ENCODE measurements at regions not wholly inside any gene's neighbourhood (a gene's known extent, or its start where the extent isn't known, plus 50 kb on each side); places are given as distances from the start of the nearest gene placed in this dataset.

DNA sequence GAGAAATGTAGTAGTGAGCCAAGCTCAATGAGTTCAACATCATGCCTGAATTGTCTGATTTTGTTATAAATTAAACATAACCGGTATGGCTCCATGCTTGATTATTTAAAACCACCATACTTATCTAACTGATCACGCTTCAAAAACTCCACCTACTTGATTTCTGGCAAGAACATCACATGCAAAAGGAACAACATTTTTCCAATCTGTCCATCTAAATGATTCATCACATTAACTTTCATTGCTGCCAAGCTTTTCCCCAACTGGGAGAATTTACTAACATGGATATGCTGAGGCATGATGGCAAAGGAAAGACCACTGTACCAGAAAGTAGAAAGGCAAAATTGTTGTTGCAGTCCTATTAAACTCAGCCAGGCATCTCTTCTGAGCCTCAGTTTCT is 286.8 kb downstream of the TRIB2 start:
- Histone ChIP-seq H3K27me3 (replicated peaks) (no peaks in the 10 kb centered on the region), H3K36me3 (replicated peaks) (no peaks in the 10 kb centered on the region), H3K4me3 (ENCODE audit: low read depth, low read length) (no peak overlapping the region), H3K27ac (no peak overlapping the region)
- TF ChIP-seq, protein P1, sequence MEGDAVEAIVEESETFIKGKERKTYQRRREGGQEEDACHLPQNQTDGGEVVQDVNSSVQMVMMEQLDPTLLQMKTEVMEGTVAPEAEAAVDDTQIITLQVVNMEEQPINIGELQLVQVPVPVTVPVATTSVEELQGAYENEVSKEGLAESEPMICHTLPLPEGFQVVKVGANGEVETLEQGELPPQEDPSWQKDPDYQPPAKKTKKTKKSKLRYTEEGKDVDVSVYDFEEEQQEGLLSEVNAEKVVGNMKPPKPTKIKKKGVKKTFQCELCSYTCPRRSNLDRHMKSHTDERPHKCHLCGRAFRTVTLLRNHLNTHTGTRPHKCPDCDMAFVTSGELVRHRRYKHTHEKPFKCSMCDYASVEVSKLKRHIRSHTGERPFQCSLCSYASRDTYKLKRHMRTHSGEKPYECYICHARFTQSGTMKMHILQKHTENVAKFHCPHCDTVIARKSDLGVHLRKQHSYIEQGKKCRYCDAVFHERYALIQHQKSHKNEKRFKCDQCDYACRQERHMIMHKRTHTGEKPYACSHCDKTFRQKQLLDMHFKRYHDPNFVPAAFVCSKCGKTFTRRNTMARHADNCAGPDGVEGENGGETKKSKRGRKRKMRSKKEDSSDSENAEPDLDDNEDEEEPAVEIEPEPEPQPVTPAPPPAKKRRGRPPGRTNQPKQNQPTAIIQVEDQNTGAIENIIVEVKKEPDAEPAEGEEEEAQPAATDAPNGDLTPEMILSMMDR (IDR thresholded peaks at IDR 0.05; ENCODE audit: low read depth, low read length, missing control alignments): no peak
- in situ Hi-C loops (cut with HindIII; ENCODE audit: low pct_ligation_motif_present, low sequenced_read_pairs): no loop called here
- DNase-seq: no peak

DNA sequence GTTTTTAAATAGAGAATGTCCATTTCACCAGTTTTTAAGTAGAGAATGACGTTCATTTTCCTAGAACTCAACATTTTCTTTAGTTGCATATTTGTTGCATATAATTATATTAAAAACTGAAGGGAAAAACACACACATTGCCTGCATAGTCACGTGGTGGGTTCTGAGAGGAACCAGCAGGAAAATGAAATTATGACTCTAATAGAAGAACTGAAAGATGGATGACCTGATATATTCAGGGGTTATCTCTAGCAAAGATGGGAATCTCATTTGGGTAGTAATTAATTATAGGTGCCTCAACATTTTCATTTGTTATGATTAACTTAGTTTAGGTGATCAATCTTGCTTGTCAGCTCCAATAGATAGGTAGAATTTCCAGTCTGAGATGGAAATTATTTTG is 288.3 kb downstream of the TRIB2 start:
- no peak overlapping the region for H3K27ac ChIP-seq
- in situ Hi-C loops (cut with HindIII; ENCODE audit: low pct_ligation_motif_present, low sequenced_read_pairs): no loop called here
- no peak for DNase-seq
- H3K27me3 ChIP-seq (replicated peaks): no peaks in the 10 kb centered on the region
- TF ChIP-seq, protein P1 (IDR thresholded peaks at IDR 0.05; ENCODE audit: low read depth, low read length, missing control alignments): no peak
- H3K36me3 ChIP-seq (replicated peaks): no peaks in the 10 kb centered on the region
- no peak overlapping the region for H3K4me3 ChIP-seq (ENCODE audit: low read depth, low read length)

DNA sequence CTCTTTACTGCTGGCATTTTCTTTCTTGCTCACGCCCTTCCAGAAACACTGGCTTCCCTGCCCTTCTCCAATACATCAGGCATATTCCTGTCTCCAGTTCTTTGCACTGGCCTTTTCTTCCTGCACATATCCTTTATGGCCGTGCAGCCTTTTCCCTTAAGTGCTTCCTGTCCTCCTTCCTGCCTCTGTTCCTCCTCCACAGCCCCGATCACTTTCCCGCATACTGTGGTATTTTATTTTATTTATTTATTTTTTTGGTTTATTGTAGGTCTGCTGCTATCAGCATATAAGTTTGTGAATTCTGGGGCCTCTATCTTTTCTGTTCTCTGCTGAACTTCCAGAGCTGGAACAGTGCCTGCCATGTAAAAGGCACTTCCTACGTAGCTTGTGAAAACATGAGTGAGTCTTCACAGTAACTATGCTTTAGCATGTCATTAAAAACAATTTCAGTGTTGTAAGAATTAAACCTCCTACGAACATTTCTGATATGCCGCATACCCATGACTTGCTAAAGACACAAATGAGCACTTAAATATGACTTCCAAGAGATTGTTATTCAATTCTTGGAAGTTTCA is 289.1 kb downstream of the TRIB2 start:
- H3K27ac ChIP-seq: no peak overlapping the region
- H3K4me3 ChIP-seq (ENCODE audit: low read depth, low read length): no peak overlapping the region
- in situ Hi-C loops (cut with HindIII; ENCODE audit: low pct_ligation_motif_present, low sequenced_read_pairs): no loop called here
- TF ChIP-seq, protein P1 (IDR thresholded peaks at IDR 0.05; ENCODE audit: low read depth, low read length, missing control alignments): no peak
- H3K27me3 ChIP-seq (replicated peaks): no peaks in the 10 kb centered on the region
- H3K36me3 ChIP-seq (replicated peaks): no peaks in the 10 kb centered on the region
- peak; percentile 53 for DNase-seq

DNA sequence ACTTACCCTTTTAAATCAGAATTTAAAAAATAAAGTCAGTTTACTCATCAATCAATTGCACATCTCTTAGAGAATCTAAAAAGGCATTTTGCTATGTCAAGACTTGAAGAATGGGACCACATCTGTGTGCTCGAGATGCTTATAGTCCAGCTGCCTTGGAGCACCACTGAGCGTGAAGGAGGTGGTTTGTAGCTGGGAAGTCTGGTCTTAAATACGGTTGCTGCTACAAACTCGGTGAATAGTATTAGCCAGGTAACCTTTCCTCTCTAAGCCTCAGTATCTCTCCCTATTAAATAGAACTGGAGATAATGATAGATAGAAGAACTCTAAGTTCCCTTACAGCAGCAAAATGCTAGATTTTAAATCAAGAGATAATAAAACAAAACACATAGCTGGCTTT is 289.7 kb downstream of the TRIB2 start:
- Histone ChIP-seq H3K27me3 (replicated peaks) (no peaks in the 10 kb centered on the region), H3K27ac (peak overlapping the region; percentile 13), H3K4me3 (ENCODE audit: low read depth, low read length) (peak overlapping the region; percentile 31), H3K36me3 (replicated peaks) (no peaks in the 10 kb centered on the region)
- no peak for DNase-seq
- TF ChIP-seq, protein P1 (IDR thresholded peaks at IDR 0.05; ENCODE audit: low read depth, low read length, missing control alignments): no peak
- in situ Hi-C loops (cut with HindIII; ENCODE audit: low pct_ligation_motif_present, low sequenced_read_pairs): no loop called here

DNA sequence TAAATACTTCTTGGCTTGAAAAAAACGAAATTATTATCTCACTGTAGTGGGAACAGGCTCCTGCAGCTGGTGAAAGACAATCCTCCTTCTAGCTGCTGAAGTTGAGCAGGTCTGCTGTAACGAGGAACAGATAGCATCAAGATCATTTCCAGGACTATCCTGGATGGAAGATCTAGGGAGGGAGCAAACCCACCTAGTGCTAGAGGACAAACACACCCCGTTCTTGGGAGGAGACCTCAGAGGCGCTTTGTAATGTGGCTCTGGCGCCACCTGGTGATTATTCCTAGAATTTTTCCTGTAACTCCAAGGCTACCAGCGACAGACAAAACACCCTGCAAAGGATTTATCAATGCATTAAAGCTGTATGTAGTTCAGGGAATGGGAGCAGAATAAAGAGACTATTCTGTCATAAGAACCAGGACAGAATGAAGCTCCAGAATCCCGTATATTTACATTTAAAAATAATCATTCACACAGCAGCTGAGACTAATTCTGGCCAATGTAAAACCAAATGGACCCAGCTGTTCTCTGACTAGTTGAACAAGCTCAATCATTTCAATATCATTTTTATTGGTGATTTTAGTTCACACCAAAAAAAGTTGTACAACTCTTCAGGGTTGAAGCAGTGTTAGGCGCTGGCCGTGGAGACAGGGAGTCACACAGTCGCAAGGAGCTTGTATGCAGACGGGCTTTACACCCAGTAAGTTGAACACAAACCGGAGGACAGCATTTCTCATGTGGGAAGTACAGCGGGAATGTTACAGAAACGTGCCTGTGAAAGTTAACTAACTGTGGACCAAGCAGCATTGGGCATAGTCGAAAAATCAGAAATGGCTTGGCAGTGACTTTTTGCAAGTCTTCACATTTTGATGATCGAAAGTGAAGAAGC is 290.3 kb downstream of the TRIB2 start:
- peak; percentile 76 for DNase-seq
- no peaks in the 10 kb centered on the region for H3K36me3 ChIP-seq (replicated peaks)
- no peak overlapping the region for H3K27ac ChIP-seq
- H3K4me3 ChIP-seq (ENCODE audit: low read depth, low read length): peak overlapping the region; percentile 31
- in situ Hi-C loops (cut with HindIII; ENCODE audit: low pct_ligation_motif_present, low sequenced_read_pairs): no loop called here
- TF ChIP-seq, protein P1 (IDR thresholded peaks at IDR 0.05; ENCODE audit: low read depth, low read length, missing control alignments): peak; percentile 81
- H3K27me3 ChIP-seq (replicated peaks): no peaks in the 10 kb centered on the region

All from brain microvascular endothelial cell (primary cell).